Fibroblast of upper back skin (primary cell): ENCODE measurements at regions not wholly inside any gene's neighbourhood (a gene's known extent, or its start where the extent isn't known, plus 50 kb on each side); places are given as distances from the start of the nearest gene placed in this dataset.

Experiments
- DNase-seq: peaks from one replicate; pipeline ENCODE4 v3.0.0-alpha.2; 2013

DNA sequence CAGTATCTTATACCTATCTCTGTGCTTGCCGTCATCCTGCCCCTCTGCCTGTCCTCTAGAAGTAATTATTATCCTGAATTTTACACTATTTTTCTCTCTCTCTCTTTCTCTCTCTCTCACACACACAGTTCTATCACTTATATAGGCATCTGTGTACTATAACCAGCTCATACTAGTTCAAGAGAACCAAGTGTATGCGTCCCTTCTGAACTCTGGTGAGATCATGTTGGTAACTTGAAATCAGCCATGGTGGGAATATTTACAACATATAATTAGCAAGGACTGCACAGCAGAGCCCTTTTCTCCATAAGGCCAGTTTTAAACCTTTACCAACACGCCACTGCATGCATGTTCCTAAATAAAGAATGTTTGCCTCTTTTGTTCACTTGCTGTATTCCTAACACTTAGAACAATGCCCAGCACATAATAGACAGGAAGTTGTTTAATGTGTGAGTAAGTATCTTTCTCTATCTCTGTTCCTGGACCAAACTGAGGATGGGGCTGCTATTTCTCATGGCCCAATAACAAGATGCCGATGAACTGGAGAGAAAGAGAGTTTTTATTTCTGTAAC, 51.1 kb upstream of the IL21 start:
- no peak for DNase-seq

DNA sequence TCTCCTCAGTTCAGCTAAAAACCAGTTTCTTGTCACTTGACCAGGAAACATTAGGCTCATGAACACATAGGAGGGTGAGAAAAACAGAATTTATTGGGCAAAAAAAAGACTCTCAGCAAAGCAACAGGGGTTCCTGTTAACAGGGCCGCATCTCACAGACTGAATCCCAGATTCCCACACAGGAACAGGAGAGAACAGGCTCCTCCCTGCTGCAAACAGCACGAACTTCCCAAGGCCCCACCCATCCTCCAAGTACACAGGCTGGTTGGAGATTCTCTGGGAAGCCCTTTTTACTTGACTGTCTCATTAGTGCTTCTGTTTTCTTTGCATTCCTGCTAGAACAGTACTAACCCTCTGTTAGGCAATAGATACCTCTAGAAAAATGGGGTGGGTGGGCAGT, 52.4 kb upstream of the IL21 start:
- DNase-seq = no peak

DNA sequence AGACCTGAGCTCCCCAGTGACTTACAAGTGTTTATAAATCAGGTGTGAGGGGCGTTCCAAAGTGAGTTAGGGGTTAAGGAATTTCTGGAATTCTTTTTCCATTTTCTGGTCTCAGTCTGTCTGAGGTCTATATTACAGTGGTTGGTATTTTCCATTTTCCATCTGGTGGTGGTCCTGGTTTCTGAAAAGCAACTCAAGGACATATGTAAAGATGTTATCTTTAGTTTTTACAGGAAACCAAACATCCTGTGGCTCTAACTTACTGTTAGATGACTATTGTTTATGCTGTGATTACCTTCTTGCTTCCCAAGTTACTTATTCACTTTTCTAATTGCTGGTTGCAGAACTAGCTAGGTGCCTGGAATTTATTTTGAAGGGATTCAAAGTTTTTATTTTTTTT, 53.5 kb upstream of the IL21 start:
- DNase-seq = peak; percentile 40

DNA sequence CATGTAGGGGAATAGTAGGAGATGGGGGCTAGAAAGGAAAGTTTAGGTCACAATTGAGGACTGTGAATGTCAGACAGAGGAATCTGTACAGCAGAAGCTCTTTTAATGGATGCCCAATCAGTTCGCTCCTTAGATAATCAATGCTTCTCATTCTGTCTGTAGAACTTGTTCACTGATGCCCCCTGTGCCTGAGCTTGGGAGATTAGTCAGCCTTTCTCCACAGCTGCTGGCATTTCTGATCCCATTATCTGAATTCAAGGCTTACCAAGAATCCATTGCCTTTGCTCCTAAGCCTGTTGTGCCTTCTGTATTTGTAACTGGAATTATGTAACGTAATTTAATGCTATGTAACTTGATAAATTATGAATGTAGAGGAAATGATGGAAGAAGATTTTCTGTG, 53.2 kb upstream of the BBS12 start:
- no peak for DNase-seq

DNA sequence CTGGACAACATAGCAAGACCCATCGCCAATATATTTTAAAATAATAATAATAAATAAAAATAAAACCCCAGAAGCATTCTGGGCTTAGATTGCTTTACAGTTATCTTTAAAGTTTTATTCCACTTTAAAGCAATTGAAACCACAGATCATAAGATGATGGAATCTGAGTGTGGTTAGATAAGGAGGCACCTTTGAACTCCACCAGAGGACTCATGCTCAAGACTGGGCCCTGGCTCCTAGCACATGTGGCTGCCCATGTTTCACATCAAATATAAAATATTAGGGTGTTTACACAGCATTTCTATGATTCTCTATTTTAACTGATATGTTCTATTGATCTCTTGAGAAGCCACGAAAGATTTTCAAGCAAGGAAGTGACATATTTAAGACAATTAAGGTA, 52.6 kb upstream of the BBS12 start:
- no peak for DNase-seq

DNA sequence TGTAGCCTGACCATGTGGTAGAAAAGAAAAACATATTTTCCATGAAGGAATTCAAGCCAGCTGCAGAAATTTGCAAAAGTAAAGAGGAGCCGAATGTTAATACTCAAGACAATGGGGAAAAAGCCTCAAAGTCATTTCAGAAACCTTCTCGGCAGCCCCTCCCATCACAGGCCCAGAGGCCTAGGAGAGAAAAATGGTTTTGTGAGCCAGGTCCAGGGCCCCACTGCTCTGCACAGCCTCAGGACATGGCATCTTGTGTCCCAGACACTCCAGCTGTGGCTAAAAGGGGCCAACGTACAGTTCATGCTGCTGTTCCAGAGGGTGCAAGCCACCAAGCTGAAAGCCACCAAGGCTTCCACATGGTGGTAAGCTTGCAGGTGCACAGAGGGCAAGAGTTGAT, 50.9 kb upstream of the BBS12 start:
- DNase-seq = no peak
